CD4-positive, alpha-beta T cell treated with Interleukin-17A for 4 hours (primary cell): ENCODE measurements at regions not wholly inside any gene's neighbourhood (a gene's known extent, or its start where the extent isn't known, plus 50 kb on each side); places are given as distances from the start of the nearest gene placed in this dataset.
"Not testable (repeated sequence)": the region's sequence is repeated elsewhere in the genome, so short reads cannot be mapped to it uniquely, and the experiment has no call there.

Experiments
- DNase-seq: peaks from one replicate; pipeline ENCODE4 v3.0.0-alpha.2; 2020; ENCODE audit warnings: mixed read lengths

GRCh38 chr9:33695856-33696255, 99.5 kb upstream of the PRSS3 start:
- DNase-seq = no peak

DNA sequence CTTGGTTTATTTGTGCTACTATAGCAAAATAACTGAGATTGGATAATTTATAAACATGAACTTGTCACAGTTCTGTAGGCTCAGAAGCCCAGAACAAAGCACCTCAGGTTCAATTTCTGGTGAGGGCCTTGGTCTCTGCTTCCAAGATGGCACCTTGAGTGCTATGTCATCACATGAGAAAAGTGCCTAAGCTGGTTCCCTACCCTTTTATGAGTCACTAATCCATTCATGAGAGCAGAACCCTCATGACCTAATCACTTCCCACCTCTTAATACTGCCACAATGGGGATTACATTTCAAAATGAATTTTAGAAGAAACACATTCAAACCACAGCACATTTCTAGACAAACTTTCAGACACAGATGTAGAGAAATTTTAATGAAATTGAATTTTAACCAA, 98.2 kb upstream of the PRSS3 start:
- no peak for DNase-seq

- DNase-seq = no peak
Observed at GRCh38 chr9:33698267-33698666, 97.1 kb upstream of the PRSS3 start.

GRCh38 chr9:33700940-33701339, 94.4 kb upstream of the PRSS3 start:
- DNase-seq = not testable (repeated sequence)

DNA sequence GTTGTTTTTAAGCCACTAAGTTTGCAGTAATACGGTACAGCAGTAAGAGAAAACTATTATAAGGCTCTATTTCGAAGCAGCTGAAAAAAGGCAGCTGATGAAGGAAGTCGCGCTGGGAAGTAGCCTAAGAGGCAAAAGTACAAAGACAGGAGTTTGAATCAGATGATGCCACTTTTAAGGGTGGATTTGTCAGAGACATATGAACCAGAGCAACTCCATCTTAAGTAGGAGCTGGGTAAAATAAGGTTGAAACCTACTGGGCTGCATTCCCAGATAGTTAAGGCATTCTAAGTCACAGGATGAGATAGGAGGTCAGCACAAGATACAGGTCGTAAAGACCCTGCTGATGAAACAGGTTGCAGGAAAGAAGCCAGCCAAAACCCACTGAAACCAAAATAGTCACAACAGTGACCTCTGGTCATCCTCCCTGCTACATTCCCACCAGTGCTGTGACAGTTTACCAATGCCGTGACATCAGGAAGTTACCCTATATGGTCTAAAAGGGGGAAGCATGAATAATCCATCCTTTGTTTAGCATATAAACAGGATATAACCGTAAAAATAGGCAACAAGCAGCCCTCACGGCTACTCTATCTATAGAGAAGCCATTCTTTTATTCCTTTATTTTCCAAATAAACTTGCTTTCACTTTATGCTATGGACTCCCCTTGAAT, 91.8 kb upstream of the PRSS3 start:
- DNase-seq = no peak

DNA sequence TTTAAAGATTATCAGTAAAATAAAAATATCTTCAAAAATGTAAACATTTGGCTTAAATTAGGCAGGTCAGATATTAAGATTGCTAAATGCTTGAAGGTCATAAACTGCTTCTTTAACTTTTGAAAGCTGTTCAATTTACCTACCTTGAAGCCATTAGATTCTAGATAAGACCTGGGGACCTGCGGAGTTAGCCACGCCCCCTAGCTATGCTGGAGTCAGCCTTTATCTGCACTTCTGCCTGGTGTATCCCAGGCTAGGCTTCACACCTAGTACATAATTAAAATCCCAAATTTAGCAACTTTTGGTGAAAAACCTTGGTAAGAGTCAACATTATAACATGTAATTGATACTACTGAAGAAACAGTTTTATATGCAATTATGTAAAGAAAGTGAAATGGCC, 89.9 kb upstream of the PRSS3 start:
- DNase-seq = not testable (repeated sequence)

GRCh38 chr9:33708441-33708840, 86.9 kb upstream of the PRSS3 start:
- DNase-seq = no peak

DNA sequence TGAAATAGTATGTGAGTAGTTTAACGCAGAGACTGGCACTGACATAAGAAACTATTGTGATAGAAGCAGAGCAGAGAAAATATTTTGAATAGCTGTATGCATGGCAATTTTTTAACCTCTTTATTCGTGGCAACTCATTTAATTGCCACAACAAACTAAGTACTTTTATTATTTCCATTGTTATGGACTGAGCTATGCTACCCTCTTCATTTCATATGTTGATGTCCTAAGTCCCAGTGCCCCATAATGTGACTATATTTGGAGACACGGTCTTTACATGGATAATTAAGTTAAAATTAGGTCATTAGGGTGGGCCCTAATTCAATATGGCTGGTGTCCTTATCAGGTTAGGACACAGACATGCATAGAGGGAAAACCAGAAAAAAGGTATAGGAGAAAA, 86.1 kb upstream of the PRSS3 start:
- DNase-seq = no peak

DNA sequence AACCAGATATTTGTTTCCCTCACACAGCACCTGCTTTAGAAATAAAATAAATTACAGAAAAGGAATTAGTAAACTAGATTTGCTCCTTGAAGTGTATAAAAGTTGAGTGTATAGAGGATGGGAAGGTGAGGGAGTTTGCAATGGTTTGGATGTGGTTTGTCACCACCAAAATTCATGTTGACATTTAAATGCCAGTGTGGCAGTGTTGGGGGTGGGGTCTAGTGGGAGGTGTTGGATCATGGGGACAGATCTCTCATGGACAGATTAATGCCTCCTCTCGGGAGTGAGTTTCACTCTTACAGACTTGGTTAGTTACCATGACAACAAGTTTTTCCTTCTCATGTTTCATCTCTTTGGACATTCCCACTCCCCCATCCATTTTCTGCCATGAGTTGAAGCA, 83.9 kb upstream of the PRSS3 start:
- not testable (repeated sequence) for DNase-seq

- DNase-seq = no peak
Observed at GRCh38 chr9:33714989-33715388, 80.4 kb upstream of the PRSS3 start.

- DNase-seq = no peak
Observed at GRCh38 chr9:33718987-33719386, 76.4 kb upstream of the PRSS3 start.

- peak; percentile 37 for DNase-seq
Observed at GRCh38 chr9:33719581-33720374, 75.6 kb upstream of the PRSS3 start.

GRCh38 chr9:33721674-33722358, 73.5 kb upstream of the PRSS3 start:
- peak; percentile 92 for DNase-seq

DNA sequence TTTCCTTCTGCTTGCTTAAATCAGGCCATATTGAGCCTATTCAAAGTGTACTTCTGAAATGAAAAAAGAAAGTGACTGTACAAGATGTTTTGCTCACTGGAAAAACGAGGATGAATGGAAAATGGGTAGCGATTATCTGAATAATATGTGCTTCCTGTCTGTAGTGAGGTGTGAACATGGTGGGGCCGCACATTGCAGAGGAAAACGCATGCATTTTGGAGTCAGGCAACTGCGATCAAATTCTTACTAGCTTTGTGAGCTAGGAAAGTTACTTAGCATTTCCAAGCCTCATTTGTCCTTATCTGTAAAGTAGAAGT, 73.0 kb upstream of the PRSS3 start:
- no peak for DNase-seq

DNA sequence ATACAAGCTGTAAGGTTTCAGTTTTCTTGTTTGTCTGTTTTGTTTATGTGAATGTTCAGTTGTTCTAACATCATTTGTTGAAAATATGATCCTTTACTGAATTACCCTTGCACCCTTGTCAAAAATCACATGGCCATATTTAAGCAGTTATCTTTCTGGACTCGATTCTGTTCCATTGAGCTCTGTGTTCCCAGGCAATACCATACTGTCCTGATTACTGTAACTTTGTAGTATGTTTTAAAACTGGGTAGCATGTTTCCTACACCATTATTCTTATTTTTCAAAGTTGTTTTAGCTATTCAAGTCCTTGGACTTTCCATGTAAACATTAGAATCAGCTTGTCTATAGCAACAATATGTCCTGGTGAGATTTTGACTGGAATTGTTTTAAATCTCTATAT, 66.7 kb upstream of the PRSS3 start:
- DNase-seq = no peak

DNA sequence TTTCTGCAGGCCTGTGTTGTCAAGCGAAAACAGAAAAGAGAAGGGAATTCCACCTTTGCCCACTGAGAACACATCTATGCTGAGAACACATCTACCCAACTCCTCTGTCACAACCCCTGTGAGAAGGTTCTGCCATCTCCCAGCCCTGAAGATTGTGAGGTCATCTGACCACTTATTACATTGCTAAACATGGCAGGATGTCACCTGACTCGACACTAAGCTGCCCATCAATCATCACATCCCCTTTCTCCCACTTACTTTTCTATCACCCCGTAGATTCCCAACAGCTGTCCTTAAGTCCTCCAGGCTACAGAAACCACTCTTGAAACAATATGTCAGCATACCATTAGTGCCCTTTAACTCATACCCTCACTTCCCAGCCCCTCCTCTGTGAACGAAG, 64.2 kb upstream of the PRSS3 start:
- DNase-seq = no peak

- no peak for DNase-seq
Observed at GRCh38 chr9:33731625-33732024, 63.7 kb upstream of the PRSS3 start.

DNA sequence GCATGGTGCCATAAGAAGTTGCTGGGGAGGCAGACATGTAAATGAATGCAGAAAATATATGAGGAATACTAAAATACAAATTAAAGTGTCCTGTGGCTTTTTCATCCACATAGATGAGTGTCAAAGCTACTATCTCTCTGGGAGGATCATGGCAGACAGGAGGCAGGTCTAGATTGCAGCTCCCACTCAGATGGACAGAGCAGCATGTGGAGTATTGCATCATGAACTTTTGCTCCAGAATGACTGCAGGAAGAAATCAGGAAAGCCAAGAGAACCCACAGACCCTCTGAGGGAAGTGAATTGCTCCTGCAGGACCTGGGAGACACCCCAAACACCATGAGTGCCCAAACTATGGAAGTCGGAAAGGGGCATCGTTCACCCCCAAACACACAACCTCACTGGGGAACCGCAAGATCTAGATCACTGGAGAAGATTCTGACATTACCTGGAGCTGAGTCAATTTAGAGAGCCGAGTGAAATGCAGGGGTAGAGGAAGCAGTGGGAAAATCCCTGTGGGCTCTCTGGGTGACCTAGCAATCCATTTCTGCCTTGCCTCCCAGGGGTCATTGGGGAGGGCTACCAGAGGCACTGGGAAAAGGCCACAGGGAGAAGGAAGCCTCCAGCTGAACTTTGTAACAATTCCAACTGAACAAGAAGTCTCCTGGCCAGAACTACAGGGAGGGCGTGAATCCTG, 61.0 kb upstream of the PRSS3 start:
- DNase-seq = not testable (repeated sequence)

- not testable (repeated sequence) for DNase-seq
Observed at GRCh38 chr9:33734941-33735835, 60.2 kb upstream of the PRSS3 start.

GRCh38 chr9:33737811-33738606, 57.4 kb upstream of the PRSS3 start:
- DNase-seq = peak; percentile 21

DNA sequence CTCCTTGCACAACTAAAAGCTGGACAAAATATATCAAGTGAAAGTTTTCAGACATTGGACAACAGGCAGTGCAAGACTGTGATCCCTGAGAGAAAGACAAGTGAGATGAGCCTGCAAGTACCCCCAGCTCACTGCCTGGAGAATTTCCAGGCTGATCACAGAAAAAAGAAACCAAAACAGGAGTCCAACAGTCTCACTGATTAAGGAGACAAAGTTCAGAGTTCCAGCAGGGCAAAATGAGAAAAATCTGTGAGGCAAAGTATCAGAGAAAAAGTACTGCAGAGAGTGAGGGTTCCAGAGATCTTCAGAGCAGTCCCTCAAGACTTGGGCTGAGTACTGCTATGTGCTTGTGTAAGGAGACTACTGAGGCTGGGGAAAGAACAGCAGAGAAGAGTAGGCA, 56.0 kb upstream of the PRSS3 start:
- DNase-seq = no peak

GRCh38 chr9:33740075-33740474, 55.3 kb upstream of the PRSS3 start:
- no peak for DNase-seq
